NCI-H460 (cell line): ENCODE measurements at regions not wholly inside any gene's neighbourhood (a gene's known extent, or its start where the extent isn't known, plus 50 kb on each side); places are given as distances from the start of the nearest gene placed in this dataset.
"Not testable (repeated sequence)": the region's sequence is repeated elsewhere in the genome, so short reads cannot be mapped to it uniquely, and the experiment has no call there.

ENCODE experiments used
- DNase-seq: peaks from one replicate; pipeline ENCODE4 v3.0.0-alpha.2; 2016; ENCODE audit warnings: low read depth; ENCODE audit errors: extremely low read depth

- DNase-seq: no peak
Measured at GRCh38 chr9:106174346-106174745, 480.0 kb downstream of the TMEM38B start.

GRCh38 chr9:106177216-106177615 lies 482.9 kb downstream of the TMEM38B start:
- no peak for DNase-seq

- no peak for DNase-seq
Measured at GRCh38 chr9:106179191-106179590, 484.9 kb downstream of the TMEM38B start.

- not testable (repeated sequence) for DNase-seq
Measured at GRCh38 chr9:106203815-106204516, 509.6 kb downstream of the TMEM38B start.

- no peak for DNase-seq
Measured at GRCh38 chr9:106207298-106207697, 513.0 kb downstream of the TMEM38B start.

GRCh38 chr9:106218427-106218826 lies 524.1 kb downstream of the TMEM38B start:
- no peak for DNase-seq

GRCh38 chr9:106218854-106219253 lies 524.5 kb downstream of the TMEM38B start:
- no peak for DNase-seq

- no peak for DNase-seq
Measured at GRCh38 chr9:106220415-106220814, 526.1 kb downstream of the TMEM38B start.

GRCh38 chr9:106228861-106229260 lies 534.5 kb downstream of the TMEM38B start:
- DNase-seq: no peak

- no peak for DNase-seq
Measured at GRCh38 chr9:106233116-106233515, 538.8 kb downstream of the TMEM38B start.

- not testable (repeated sequence) for DNase-seq
Measured at GRCh38 chr9:106260908-106261307, 566.6 kb downstream of the TMEM38B start.

GRCh38 chr9:106277966-106278365 lies 583.6 kb downstream of the TMEM38B start:
- DNase-seq: no peak

- DNase-seq: no peak
Measured at GRCh38 chr9:106283769-106284168, 579.2 kb upstream of the ZNF462 start.

GRCh38 chr9:106284296-106284695 lies 578.7 kb upstream of the ZNF462 start:
- DNase-seq: no peak

GRCh38 chr9:106286249-106286648 lies 576.7 kb upstream of the ZNF462 start:
- no peak for DNase-seq

GRCh38 chr9:106287091-106287631 lies 575.8 kb upstream of the ZNF462 start:
- no peak for DNase-seq

GRCh38 chr9:106287731-106288130 lies 575.2 kb upstream of the ZNF462 start:
- no peak for DNase-seq

GRCh38 chr9:106288689-106289088 lies 574.3 kb upstream of the ZNF462 start:
- no peak for DNase-seq

- DNase-seq: no peak
Measured at GRCh38 chr9:106291786-106292185, 571.2 kb upstream of the ZNF462 start.

- DNase-seq: no peak
Measured at GRCh38 chr9:106296426-106296825, 566.5 kb upstream of the ZNF462 start.

GRCh38 chr9:106298997-106299396 lies 564.0 kb upstream of the ZNF462 start:
- DNase-seq: no peak

GRCh38 chr9:106304401-106304920 lies 558.5 kb upstream of the ZNF462 start:
- DNase-seq: no peak
